HG03066 (cell line): ENCODE measurements at regions not wholly inside any gene's neighbourhood (a gene's known extent, or its start where the extent isn't known, plus 50 kb on each side); places are given as distances from the start of the nearest gene placed in this dataset.
"Not testable (repeated sequence)": the region's sequence is repeated elsewhere in the genome, so short reads cannot be mapped to it uniquely, and the experiment has no call there.

Source experiments
- ATAC-seq: cut with Tn5 transposase; IDR thresholded peaks from one replicate; pipeline ENCODE4 v1.9.1; 2021; ENCODE audit warnings: low read depth; ENCODE audit not compliant: unreplicated experiment

- peak; percentile 51 for ATAC-seq
Measured at GRCh38 chr6:118719351-118720124, 68.1 kb upstream of the CEP85L start.

DNA sequence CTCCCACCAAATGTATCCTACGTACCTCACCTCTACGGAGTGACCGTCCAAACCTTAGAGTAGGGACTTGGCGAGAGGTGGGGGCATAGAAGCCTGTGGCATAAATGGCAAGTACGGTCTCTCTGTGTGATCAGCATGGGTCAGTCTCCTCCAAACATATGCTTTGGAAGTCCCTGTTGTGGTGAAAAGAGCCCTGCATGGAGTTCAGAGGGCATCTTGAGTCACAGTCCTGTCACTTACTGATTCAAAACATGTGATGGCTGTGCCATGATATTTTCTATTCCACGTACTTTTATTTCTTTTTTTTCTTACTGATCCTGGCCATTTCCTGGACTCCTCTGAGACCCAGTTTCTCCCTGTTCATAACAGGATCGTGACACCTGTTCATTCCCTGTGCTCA lies 67.5 kb upstream of the CEP85L start:
- no peak for ATAC-seq

DNA sequence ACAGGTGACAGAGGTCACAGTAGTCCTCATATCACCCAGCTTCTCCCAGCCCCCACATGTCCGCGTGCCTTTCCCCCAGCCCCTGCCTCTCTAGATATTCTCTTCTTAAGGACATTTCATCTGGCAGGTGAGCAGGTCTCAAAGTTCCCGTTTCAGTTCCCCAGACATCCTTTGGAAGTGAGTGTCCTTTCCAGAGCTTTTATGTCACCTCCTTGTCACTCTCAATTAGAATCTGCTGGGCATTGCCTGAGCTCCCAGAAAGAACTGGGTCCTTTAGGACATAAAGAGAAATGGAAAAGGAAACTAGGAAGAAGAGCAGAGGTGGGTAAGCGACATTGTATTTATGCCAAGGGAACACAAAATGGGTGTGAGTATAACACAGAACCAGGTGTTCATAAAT lies 66.9 kb upstream of the CEP85L start:
- no peak for ATAC-seq

- ATAC-seq = no peak
Measured at GRCh38 chr6:118717106-118717505, 65.7 kb upstream of the CEP85L start.

GRCh38 chr6:118715907-118716306 lies 64.5 kb upstream of the CEP85L start:
- ATAC-seq = not testable (repeated sequence)

DNA sequence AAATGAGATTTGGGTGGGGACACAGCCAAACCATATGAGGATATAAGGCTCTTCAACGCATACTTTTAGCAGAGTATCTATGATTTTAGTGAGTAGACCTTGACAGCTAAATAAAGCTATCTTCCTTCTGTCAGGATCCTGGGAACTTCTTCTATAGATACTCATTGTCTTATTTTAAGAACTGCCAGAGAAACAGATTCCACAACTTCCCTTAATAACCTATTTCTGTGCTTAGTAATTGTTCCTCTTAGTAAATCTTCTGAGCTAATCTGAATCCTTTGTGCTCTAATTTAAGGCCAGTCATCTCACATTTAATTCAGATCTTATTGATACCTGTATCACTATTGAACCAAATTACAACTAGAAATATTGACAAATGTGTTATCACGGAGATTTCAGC lies 64.0 kb upstream of the CEP85L start:
- ATAC-seq = no peak

GRCh38 chr6:118714756-118715155 lies 63.4 kb upstream of the CEP85L start:
- no peak for ATAC-seq

DNA sequence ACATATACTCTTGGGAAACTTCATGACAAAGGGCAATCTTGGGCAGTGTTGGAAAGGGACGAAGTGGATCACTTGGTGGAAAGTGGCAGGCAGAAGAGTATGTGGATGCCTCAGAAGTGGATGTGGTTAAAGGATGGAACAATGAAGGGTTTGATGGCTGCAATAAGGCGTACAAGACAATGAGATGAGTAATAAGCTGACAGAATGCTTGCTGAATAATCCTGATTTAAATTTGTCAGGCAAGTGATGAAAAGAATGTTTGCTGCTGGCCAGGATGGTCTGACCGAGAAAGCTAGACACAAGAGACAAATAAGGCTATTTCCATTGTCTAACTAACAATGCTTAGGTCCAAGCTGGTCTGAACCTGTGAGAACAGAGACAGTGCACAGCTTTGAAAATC lies 61.6 kb upstream of the CEP85L start:
- ATAC-seq = no peak

GRCh38 chr6:118710616-118711015 lies 59.2 kb upstream of the CEP85L start:
- no peak for ATAC-seq

DNA sequence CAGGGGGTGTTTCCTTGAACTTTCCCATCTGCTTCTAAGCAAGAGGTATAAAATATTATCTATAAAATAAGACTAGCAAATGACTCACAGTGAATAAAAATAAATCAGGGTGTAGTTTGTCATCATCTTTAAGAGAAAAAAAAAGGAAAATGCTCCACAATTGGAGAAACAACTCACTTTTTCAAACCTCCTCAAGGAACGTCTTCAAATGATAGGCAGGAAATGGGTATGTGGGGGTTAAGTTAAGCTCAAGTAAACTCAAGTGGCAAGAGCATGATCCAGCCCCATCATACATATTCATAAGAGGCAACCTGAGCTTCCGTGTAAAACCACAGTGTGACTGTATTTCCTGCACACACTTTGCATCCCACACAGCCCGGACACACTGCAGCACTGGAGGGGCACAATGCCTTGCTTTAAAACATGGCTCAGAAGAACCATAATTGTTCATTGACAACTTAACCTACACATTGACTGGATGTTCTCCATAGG lies 58.5 kb upstream of the CEP85L start:
- peak; percentile 86 for ATAC-seq

DNA sequence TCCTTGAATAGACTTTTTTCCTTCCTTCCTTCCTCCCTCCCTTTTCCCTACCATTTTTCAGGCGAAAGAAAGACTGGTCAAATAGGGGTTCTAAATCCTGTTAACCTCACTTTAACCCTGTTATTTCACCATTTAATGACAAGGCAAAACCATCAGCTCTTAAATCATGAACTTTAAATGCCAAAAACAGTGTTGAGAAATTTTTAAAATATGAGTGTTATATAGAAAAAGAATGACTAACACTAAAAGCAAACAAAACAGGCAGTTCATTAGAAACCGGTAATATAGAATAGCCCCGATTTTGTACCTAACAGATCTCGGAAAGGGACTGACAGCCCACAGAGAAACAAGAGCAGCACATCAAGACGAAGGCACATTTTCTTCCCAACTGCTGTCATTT lies 57.4 kb upstream of the CEP85L start:
- ATAC-seq = peak; percentile 11

DNA sequence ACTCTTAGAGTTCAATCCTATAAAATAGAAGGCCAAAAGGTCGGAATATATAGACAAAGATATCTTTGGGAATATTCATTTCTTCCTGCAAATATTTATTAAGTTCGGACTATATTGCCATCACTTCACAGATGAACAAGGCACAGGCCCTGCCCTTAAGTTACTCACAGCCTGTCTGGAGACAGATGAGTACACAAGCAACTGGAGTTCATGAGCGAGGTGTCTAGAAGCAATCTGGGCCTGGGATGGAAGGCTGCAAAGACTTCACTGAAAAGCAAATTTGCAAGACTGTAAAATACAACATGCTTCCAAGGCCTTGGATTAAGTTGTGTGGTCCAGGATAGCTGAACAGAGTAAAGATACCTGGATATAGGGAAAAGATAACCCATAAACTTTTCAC lies 56.7 kb upstream of the CEP85L start:
- no peak for ATAC-seq

GRCh38 chr6:118706702-118707101 lies 55.3 kb upstream of the CEP85L start:
- no peak for ATAC-seq

GRCh38 chr6:118705544-118706491 lies 54.4 kb upstream of the CEP85L start:
- peak; percentile 28 for ATAC-seq

- no peak for ATAC-seq
Measured at GRCh38 chr6:118704915-118705314, 53.5 kb upstream of the CEP85L start.

- not testable (repeated sequence) for ATAC-seq
Measured at GRCh38 chr6:118701260-118701659, 49.9 kb upstream of the CEP85L start.
